ELR (cell line): ENCODE measurements at regions not wholly inside any gene's neighbourhood (a gene's known extent, or its start where the extent isn't known, plus 50 kb on each side); places are given as distances from the start of the nearest gene placed in this dataset.
"Not testable (repeated sequence)": the region's sequence is repeated elsewhere in the genome, so short reads cannot be mapped to it uniquely, and the experiment has no call there.

Source experiments
- DNase-seq: peaks from one replicate; pipeline ENCODE4 v3.0.0-alpha.2; 2015; ENCODE audit warnings: low read depth

DNA sequence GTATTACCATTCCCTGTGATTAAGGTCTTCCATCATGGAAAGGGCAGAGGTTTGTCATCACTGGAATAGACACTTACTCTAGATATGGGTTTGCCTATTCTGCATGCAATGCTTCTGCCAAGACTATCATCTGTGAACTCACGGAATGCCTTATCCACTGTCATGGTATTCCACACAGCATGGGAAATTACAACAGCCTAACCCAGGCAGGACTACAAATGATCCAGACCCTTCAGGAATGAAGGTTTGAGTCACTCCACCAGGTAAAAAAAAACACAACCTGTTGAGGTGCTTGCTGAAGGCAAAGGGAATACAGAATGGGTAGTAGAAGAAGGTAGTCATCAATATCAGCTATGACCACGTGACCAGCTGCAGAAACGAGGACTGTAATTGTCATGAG is 89.0 kb upstream of the RANBP6 start:
- DNase-seq = not testable (repeated sequence)

DNA sequence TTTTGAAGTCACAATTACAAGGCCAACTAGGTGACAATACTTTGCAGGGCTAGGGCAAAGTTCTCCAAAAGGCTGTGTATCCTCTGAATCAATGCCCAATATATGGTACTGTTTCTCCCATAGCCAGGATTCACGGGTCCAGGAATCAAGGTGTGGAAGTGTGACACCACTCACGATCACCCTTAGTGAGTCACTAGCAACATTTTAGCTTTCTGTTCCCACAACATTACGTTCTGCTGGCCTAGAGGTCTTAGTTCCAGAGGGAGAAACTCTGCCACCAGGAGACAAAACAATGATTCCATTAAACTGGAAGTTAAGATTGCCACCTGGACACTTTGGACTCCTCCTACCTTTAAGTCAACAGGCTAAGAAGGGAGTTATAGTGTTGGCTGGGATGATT is 88.5 kb upstream of the RANBP6 start:
- DNase-seq = not testable (repeated sequence)

DNA sequence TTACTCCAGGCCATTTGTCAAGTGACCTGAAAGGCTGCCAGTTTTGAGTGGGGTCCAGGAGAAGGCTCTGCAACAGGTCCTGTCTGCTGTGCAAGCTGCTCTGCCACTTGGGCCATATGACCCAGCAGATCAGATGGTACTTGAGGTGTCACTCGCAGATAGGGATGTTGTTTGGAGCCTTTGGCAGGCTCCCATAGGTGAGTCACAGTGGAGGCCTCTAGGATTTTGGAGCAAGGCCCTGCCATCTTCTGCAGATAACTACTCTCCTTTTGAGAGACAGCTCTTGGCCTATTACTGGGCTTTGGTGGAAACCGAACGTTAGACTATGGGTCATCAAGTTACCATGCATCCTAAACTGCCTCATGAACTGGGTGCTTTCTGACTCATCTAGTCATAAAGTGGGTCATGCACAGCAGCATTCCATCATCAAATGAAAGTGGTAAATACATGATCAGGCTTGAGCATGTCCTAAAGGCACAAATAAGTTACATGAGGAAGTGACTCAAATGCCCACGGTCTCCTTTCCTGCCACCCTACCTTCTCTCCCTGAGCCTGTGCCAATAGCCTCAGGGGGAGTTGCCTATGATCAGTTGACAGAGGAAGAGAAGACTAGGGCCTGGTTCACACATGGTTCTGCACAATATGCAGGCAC is 87.0 kb upstream of the RANBP6 start:
- DNase-seq = peak; percentile 93

DNA sequence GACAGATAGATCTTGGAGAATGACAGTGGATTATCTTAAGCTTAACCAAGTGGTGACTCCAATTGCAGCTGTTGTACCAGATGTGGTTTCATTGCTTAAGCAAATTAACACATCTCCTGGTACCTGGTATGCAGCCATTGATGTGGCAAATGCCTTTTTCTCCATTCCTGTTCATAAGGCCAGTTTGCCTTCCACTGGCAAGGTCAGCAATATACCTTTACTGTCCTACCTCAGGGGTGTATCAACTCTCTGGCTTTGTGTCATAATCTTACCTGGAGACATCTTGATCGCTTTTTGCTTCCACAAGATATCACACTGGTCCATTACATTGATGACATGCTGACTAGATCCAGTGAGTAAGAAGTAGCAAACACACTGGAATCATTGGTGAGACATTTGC is 86.3 kb upstream of the RANBP6 start:
- DNase-seq = not testable (repeated sequence)

DNA sequence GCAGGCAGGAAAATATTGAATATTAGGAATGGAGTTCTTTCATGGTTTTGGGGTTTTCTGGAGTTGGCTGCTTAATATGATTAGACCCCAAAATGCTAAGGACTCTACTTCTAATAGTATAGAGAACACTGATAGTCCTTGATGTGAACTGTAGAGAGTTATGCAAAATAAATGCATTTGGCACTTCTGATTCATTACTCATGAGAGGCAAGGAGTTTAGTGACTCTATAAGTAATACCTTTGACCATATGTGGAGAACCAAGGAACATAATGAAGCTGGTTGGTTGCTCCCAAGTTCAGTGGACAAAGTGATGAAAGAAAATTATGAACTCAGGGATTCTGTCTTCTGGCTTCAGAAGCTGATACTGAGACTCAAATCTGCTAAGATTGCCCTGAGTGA is 83.9 kb upstream of the RANBP6 start:
- DNase-seq = peak; percentile 33

DNA sequence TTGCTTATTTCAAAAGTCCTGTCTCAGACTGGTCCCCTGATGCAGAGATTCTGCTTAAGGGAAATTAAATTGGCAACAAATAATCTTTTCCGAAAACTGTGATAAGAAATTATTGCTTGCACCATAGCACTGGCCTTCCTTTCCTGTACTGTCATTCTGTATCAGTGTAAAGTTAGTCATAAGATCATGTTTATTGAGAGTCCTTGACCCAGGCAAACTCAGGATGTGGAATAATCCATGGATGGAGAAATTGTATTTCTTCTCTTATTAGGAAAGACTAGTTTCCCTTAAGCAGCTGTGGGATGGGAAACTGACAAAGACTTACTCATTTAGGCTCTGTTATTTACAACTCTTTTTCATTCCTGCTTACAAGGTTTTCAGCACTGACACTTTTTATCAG is 83.0 kb upstream of the RANBP6 start:
- peak; percentile 81 for DNase-seq

DNA sequence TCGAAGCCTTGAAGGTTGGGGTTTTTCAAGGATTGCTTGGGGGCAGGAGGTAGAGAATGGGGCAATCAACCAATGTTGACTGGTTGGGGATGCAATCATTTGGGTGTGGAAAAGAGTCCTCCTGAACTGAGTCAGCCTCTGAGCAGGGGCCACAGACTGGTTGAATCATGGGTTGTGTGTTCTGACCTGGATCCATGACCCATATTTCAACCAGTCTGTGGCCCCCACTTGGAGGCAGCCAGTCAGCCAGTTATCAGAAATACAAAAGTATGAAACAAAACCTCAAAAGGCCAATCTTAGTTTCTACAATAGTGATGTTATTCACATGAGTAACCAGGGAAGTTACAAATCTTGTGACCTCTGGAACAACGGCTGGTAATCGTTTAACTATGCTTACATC is 81.4 kb upstream of the RANBP6 start:
- DNase-seq = peak; percentile 90

DNA sequence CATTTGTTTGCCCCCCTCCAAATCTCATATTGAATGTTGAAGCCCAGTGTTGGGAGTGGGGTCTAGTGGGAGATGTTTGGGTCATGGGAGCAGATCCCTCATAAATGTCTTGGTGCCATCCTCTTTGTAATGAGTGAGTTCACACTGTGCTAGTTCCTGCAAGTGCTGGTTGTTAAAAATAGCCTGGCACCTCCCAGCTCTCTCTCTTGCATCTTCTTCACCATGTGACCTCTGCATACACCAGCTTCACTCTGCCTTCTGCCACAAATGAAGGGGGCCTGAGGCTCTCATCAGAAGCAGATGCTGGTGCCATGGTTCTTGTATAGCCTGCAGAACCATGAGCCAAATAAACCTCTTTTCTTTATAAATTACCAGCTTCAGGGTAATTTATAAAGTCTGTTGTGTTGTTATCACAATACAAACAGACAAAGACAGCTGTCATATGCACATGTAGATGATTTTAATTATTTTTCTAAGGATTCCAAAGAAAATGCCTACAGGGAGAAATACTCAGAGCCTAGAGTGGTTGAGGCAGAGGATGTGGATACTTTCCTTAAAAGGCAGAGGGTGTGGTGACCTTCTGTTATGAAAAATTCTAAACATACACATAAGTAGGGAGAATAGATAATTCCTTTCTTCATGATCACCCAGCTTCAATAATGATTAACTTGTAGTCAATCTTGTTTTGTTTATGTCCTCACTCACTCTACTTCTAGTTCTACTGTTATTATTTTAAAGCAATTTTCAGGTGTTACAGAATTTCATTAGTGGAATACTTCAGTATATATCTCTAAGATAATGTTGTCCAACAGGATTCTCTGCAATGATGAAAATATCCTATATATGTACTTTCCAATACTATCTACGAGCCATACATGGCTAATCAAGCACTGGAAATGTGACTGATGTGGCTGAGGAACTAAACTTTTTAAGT is 75.1 kb upstream of the RANBP6 start:
- DNase-seq = no peak

DNA sequence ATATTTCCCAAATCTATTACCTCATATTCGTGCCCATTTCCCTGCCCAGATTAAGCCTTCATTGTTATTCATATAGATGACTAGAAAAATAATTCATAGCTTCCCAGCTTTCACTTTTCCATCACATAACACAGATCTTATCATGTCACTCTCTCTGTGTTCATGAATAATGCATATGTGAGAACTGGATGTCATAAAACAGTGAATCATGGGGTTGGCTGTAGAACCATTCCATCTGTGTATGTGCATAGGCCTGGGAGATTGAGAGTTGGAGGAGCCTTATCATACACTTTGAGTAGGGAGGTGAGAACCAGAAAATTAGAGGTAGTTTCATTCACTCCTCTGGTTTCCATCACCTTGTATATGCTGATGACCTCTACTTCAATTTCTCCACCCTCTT is 73.9 kb upstream of the RANBP6 start:
- no peak for DNase-seq

DNA sequence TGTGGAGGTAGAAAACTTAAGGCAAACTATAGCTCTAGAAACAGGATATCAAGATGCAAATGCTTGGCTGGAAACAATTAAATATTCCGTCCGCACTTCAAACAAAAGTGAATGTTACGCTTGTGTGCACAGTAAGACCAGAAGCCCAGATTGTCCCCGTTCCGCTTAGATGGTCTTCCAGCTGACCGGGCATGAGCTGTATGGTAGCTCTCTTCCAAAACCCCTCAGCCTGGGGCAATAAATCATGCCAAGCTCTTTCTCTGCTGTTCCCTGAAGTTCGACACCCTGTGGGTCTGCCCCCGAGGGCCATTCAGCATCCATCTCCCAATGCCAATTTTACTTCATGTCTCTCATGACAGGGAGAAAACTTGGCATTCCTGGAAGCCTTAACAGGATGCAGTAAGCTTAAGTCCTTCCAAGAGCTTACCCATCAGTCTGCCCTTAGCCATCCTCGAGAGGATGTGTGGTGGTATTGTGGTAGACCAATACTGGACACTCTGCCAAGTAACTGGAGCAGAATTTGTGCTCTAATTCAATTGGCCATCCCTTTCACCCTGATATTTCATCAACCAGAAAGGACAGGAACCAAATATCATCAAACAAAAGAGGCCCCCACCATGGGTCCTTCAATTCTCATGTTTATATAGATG is 70.7 kb upstream of the RANBP6 start:
- no peak for DNase-seq

DNA sequence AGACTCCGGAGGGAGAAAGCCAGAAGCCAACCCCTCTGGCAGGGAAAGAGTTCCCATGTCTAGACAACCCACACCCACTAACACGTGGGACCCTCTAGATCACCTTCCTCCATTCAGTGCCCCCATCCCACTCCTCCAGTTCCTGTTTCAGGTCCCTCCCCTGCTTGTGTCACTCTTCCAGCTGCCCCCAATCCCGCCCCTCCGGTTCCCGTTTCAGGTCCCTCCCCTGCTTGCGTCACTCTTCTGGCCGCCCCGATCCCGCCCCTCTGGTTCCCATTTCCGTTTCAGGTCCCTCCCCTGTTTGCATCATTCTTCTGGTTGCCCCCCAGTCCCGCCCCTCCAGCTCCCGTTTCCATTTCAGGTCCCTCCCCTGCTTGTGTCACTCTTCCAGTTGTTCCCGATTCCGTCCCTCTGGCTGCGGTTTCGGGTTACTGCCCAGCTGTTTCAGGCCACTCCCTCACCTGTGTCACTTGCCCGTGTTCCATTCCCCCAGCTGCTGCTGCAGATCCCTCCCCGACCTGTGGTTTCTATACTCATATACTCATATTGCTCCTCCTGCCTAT is 64.8 kb upstream of the RANBP6 start:
- peak; percentile 90 for DNase-seq

DNA sequence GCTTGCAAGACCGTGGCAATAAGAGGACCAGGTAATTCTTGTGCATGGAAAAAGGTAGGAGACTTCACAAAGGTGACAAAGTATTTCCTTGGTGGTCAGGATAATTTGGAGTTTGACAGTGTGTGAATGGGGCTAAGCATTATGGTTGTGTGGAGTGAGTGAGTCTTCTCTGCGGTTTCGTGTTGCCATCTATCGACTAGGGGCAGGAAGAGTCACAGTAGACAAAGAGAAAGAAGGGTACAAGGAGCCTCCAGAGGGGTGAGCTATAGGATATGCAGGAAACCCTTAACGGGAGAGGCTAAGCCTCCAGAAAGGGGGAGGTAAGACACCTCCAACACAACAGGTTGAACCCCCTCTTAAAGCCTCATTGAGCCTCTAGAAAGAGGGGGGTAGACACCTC is 64.0 kb upstream of the RANBP6 start:
- DNase-seq = no peak

DNA sequence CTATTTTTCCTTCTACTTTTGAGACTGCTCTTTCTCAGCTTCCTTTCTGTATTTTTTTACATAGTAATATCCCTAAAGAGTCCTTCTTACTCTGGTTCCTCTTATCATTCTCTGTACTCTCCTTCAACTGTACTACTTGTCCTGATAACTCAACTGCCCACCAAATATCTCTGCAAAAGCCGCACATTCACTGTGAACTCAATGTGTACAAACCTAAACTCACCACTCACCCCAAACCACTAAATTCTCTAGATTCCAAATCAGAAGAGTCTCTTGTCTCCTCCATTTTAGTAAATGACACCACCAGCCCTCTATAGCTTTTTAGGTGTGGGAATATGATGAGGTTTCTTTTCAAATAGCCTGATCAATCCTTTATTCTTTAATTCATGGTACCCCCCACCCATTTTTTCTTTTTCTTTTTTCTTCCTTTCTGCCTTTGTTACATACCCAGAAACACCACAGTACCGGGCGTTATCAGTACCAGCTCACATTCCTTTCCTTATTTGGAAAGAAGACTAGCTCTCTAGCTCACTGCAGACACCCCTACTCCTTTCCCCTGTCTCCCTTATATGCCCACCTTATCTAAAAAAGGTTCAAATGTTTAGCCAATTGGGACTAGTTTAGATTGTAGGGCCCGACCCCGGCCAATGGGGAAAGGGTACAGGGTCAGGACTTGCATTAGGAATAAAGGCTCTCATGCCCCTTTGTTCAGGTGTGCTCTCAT is 63.1 kb upstream of the RANBP6 start:
- no peak for DNase-seq

DNA sequence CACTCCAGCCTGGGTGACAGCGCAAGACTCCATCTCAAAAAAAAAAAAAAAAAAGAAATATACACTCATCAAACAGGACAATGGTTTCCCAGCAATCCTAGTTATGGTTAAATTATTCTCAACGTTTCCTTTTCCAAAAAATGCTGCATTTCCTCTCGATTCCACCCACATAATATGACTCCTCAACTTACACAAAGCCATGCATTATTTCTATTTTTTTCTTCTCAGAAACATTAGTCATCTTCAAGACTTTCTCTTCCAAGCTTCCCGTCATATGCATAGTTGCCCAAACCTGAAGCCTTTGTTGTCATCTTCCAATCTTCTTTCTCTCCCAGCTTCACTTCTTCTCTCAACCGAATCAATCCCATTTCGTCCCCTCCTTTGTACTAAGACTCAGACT is 61.4 kb upstream of the RANBP6 start:
- DNase-seq = peak; percentile 60

DNA sequence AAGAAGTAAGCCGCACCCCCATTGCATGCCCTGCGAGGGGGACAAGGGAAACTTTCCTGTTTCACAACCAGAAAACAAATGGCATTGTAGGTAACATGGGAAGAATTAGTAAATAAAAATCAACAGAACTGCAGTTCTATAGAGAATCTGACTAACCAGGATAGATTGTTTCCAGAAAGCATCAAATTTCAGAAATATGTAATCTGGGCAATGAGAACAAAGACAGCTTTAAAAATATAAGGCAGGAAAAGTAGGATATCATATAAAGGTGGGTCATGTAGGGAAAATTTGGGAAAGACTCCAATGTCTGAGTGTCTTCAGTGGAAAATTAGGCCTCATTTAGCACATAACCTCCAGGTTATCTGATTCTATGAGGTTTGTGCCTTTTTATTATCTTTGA is 58.3 kb upstream of the RANBP6 start:
- no peak for DNase-seq

DNA sequence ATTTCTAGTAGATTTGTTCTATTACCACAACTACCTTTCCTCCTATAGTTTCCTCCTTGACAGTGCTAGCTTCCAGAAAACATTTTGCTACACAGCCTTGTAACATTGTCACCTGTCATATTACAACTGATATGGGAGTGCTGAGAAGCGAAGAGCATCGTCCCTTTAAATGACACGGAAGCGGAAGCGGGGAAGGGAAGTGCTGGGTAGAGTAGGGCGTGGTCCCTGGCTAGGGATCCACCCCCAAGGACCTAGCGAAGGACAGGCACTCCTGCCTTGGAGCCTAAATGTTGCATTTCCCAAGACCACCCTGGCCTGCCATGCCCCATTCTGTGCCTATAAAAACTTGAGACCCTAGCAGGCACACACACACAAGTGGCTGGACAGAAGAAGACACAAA is 57.4 kb upstream of the RANBP6 start:
- no peak for DNase-seq

DNA sequence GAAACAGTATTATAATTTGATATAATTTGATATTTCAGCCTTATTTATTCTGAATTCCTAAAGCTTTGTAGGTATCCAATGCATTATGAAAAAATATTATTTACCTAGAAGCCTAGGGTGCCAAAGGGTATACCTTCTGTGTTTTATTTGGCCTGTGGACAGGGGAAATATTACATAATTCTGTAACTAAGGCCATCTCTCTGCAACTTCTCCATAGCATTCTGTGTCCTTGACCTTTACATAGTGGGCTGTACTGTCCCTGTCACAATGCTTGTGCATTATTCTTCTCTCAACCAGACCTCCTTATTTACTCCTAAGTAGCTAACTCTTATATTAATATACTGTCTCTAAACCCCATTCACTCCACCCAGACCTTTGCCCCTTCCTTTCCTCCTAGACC is 57.0 kb upstream of the RANBP6 start:
- no peak for DNase-seq

DNA sequence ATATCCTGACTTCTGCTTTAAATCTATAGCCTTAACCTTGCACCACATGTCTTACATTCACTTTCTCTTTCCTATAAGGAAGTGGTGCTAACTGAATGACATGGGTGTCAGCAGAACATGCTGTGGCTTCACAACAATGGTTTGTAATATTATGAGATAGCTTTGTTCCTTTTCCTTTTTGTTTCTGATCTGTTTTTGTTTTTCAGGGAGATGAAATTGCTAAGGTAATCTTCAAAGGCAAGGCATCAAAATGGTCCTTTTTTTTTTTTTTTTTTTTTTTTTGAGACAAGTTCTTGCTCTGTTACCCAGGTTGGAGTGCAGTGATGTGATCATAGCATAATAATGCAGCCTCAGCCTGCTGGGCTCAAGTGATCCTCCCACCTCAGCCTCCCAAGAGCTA is 53.6 kb upstream of the RANBP6 start:
- DNase-seq = no peak

DNA sequence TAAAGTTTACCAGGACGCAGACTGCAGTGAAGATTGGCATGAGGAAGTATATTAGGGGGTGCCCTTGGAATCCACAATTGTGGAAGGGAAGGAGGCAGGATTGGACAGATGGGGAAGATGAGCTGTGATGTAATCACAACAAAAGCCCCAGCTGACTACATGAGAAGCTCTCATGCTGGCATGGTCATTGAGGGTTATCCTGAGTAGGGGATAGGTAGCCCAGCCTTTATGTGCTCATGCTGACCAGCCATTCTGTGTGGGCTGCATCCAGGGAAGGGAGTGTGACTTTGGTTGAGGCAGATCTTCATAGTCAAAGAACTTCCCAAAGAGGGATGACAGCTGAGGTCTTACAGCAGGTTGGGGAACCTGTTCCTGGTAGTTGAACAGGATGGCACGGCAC is 52.0 kb upstream of the RANBP6 start:
- DNase-seq = no peak
